ENCODE measurements at regions not wholly inside any gene's neighbourhood (a gene's known extent, or its start where the extent isn't known, plus 50 kb on each side); places are given as distances from the start of the nearest gene placed in this dataset.

DNA sequence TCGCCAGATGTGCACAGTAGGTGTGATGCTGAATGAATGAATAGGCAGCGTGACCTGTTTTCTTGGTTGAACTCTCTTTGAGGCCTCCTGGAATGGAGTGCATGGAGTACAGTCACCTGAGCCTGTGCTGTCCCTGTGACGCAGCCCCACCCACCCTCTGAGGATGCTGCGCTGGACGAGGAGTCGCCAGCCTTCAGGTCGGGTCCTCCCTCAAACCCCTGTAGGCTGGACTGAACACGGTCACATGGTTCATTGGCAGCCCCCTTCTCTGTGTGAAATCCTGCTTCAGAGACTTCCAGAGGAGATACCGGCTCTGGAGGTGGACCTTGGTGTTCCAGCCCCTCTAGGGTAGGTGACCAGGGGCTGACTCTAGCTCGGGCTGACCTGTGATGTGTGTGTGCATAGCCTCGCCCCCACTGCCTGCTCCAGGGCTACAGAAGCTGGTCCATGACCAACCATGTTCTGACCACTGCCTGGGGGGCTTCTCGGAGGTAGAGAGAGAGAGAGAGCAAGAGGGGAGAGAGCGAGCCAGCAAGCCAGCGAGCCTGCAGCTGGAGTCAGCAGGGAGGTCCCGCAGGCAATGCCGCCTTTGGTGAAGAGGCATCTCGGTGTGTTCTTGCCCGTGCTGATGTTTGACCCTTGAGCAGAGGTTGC, 158.0 kb upstream of the RTL1 start:
- 76 to 80% methylated on average over 18 of the region's 18 CpGs for WGBS, 2 donors
- H3K4me1 ChIP-seq (ENCODE audit: control insufficient read depth in 1 of 2, insufficient read depth in 2 of 2, low read length in 2 of 2), result no peaks in the 10 kb centered on the region
- H3K9me3 ChIP-seq (ENCODE audit: control insufficient read depth, low read length), result no peaks in the 10 kb centered on the region
- no peak overlapping the region for H3K27ac ChIP-seq (ENCODE audit: low read depth in 1 of 2, low read length in 2 of 2)
- H3K4me3 ChIP-seq (ENCODE audit: low read length in 2 of 2), result no peak overlapping the region
- ATAC-seq (ENCODE audit: low FRiP score), result no peak
- H3K27me3 ChIP-seq (ENCODE audit: control insufficient read depth in 1 of 2, insufficient read depth in 2 of 2, low read length in 1 of 2), result no peaks in the 10 kb centered on the region
- DNase-seq, result peak; percentile 13 to 53
- intact Hi-C loops (cut with DNase I), result no loop called here
- H3K36me3 ChIP-seq (ENCODE audit: control insufficient read depth in 1 of 2, insufficient read depth in 2 of 2, low read length in 1 of 2), result no peaks in the 10 kb centered on the region

DNA sequence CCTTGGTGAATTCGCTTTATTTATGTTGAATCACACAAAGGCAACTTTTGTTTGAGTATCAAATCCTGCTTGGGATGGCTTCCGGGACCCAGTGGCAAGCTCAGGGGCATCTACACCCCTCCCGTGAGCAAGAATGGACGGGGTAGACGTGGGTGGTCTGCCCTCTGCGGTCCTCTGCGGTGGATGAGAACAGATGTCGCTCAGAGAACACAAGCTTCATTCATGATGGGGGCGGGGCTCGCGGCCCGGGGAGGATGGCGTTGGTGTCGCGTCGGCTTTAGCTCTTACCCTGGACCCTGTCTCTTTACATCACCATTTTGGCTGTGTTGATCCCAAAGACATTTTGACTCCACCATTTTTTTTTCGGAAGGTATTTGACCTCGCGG, 158.5 kb upstream of the RTL1 start:
- Histone ChIP-seq H3K9me3 (ENCODE audit: control insufficient read depth, low read length) (no peaks in the 10 kb centered on the region), H3K36me3 (ENCODE audit: control insufficient read depth in 1 of 2, insufficient read depth in 2 of 2, low read length in 1 of 2) (no peaks in the 10 kb centered on the region), H3K4me3 (ENCODE audit: low read length in 2 of 2) (no peak overlapping the region), H3K4me1 (ENCODE audit: control insufficient read depth in 1 of 2, insufficient read depth in 2 of 2, low read length in 2 of 2) (no peaks in the 10 kb centered on the region), H3K27ac (ENCODE audit: low read depth in 1 of 2, low read length in 2 of 2) (no peak overlapping the region), H3K27me3 (ENCODE audit: control insufficient read depth in 1 of 2, insufficient read depth in 2 of 2, low read length in 1 of 2) (no peaks in the 10 kb centered on the region)
- ATAC-seq (ENCODE audit: low FRiP score) (no peak), DNase-seq (peak; percentile 22 to 63)
- intact Hi-C loops (cut with DNase I), result no loop called here
- WGBS, 2 donors, result 54 to 63% methylated on average over 19 of the region's 19 CpGs

DNA sequence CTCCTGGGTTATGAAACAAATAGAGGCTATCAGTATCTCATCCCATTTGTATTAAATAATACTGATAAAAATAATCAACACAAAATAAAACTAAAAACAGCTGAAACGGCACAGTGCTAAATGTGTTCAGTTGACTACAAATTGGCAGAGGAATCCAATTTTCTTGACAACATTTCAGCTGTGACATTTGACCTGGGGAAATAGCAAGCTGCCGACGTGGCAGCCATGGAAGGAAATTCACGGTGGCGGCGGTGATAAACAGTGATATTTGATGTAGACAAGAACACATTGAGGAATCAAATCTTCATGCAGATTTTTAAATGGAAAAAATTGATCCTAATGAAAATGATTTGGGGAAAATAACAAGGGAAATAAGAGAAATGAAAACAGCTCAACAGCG, 159.1 kb upstream of the RTL1 start:
- DNase-seq, result peak in 1 of 2 donors; percentile 45
- intact Hi-C loops (cut with DNase I), result no loop called here
- 57 to 62% methylated on average over 7 of the region's 7 CpGs for WGBS, 2 donors
- no peaks in the 10 kb centered on the region for H3K27me3 ChIP-seq (ENCODE audit: control insufficient read depth in 1 of 2, insufficient read depth in 2 of 2, low read length in 1 of 2)
- no peaks in the 10 kb centered on the region for H3K9me3 ChIP-seq (ENCODE audit: control insufficient read depth, low read length)
- no peak overlapping the region for H3K27ac ChIP-seq (ENCODE audit: low read depth in 1 of 2, low read length in 2 of 2)
- no peak overlapping the region for H3K4me3 ChIP-seq (ENCODE audit: low read length in 2 of 2)
- no peaks in the 10 kb centered on the region for H3K36me3 ChIP-seq (ENCODE audit: control insufficient read depth in 1 of 2, insufficient read depth in 2 of 2, low read length in 1 of 2)
- no peak for ATAC-seq (ENCODE audit: low FRiP score)
- H3K4me1 ChIP-seq (ENCODE audit: control insufficient read depth in 1 of 2, insufficient read depth in 2 of 2, low read length in 2 of 2), result no peaks in the 10 kb centered on the region

DNA sequence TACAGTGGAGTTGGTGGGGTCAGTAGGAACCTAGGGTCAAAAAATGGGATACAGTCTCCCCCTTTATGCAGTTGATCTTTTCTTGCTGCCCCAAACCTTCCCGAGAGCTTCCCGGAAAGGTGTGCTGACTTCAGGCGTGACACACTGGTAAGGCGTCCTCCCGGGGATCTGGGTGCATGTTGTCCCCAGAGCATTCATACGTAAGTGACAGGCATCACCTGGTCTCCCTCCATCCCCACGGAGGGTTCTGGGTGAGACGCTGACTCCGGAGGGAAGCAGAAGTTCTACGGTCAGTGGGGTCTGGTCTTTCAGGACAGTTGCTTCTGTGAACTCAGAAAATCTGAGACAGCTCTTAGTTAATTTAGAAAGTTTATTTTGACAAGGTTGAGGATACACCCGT, 159.6 kb upstream of the RTL1 start:
- Histone ChIP-seq H3K27ac (ENCODE audit: low read depth in 1 of 2, low read length in 2 of 2) (no peak overlapping the region), H3K4me3 (ENCODE audit: low read length in 2 of 2) (no peak overlapping the region), H3K9me3 (ENCODE audit: control insufficient read depth, low read length) (no peaks in the 10 kb centered on the region), H3K4me1 (ENCODE audit: control insufficient read depth in 1 of 2, insufficient read depth in 2 of 2, low read length in 2 of 2) (no peaks in the 10 kb centered on the region), H3K36me3 (ENCODE audit: control insufficient read depth in 1 of 2, insufficient read depth in 2 of 2, low read length in 1 of 2) (no peaks in the 10 kb centered on the region), H3K27me3 (ENCODE audit: control insufficient read depth in 1 of 2, insufficient read depth in 2 of 2, low read length in 1 of 2) (no peaks in the 10 kb centered on the region)
- WGBS, 2 donors, result 90% methylated on average over 11 of the region's 11 CpGs
- ATAC-seq (ENCODE audit: low FRiP score), result no peak
- intact Hi-C loops (cut with DNase I), result no loop called here
- peak in 1 of 2 donors; percentile 21 for DNase-seq

DNA sequence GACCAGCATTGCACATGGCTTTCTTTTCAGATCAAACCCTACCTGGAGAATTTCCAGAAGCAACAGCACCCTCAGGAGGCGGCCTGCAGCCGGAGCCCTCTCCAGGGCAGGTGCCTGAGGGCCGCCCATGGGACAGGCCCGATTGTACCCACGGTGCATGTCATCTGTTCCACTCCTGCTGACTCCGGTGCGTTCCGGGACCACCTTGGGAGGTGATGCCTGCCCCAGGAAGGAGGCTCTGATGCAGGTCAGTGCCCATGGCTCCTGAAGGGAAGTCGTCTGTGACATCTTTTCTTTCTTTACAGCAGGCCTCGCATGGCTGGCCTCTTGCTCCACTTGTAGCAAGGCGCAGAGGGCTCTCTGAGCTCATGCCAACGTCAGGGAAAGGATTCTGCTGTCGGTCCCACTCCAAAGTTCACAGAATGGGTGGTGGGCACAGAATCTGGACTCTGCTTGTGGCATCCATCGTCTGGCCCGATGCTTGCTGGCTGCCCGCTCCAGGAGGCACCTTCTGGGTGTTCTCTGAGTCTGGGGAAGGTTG, 160.7 kb upstream of the RTL1 start:
- 88 to 90% methylated on average over 16 of the region's 16 CpGs for WGBS, 2 donors
- no peak overlapping the region for H3K4me3 ChIP-seq (ENCODE audit: low read length in 2 of 2)
- DNase-seq, result peak; percentile 26 to 61

DNA sequence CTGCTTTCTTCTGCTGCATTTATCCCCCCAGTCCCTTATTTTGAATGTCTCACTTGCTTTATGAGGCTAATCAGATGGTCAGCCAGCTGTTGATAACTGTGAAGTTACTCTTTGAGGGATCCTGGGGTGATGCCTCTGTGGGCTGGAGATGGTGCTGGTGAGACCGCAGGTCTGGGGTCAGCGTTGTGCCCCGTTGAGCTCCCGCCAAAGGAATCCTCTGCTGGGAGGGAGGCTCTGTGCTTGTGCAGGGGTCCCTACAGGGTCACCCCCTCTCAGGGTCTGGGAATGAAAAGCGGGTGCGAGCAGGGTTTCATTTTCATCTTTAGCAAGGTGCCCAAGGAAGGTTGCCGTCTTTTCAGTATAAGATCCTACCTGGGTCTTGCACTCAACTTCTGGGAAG, 161.2 kb upstream of the RTL1 start:
- 95 to 100% methylated on average over 7 of the region's 7 CpGs for WGBS, 2 donors
- H3K27me3 ChIP-seq (ENCODE audit: control insufficient read depth in 1 of 2, insufficient read depth in 2 of 2, low read length in 1 of 2), result no peaks in the 10 kb centered on the region
- no peaks in the 10 kb centered on the region for H3K9me3 ChIP-seq (ENCODE audit: control insufficient read depth, low read length)
- no peaks in the 10 kb centered on the region for H3K4me1 ChIP-seq (ENCODE audit: control insufficient read depth in 1 of 2, insufficient read depth in 2 of 2, low read length in 2 of 2)
- ATAC-seq (ENCODE audit: low FRiP score) (no peak), DNase-seq (peak; percentile 9 to 21)
- no peaks in the 10 kb centered on the region for H3K36me3 ChIP-seq (ENCODE audit: control insufficient read depth in 1 of 2, insufficient read depth in 2 of 2, low read length in 1 of 2)
- H3K27ac ChIP-seq (ENCODE audit: low read depth in 1 of 2, low read length in 2 of 2), result no peak overlapping the region
- intact Hi-C loops (cut with DNase I), result no loop called here
- no peak overlapping the region for H3K4me3 ChIP-seq (ENCODE audit: low read length in 2 of 2)

More for the DNA sequence above, 160.7 kb upstream of the RTL1 start:
- H3K27ac ChIP-seq (ENCODE audit: low read depth in 1 of 2, low read length in 2 of 2), result no peak overlapping the region
- ATAC-seq (ENCODE audit: low FRiP score), result no peak
- no peaks in the 10 kb centered on the region for H3K27me3 ChIP-seq (ENCODE audit: control insufficient read depth in 1 of 2, insufficient read depth in 2 of 2, low read length in 1 of 2)
- H3K9me3 ChIP-seq (ENCODE audit: control insufficient read depth, low read length), result no peaks in the 10 kb centered on the region
- no peaks in the 10 kb centered on the region for H3K4me1 ChIP-seq (ENCODE audit: control insufficient read depth in 1 of 2, insufficient read depth in 2 of 2, low read length in 2 of 2)
- no peaks in the 10 kb centered on the region for H3K36me3 ChIP-seq (ENCODE audit: control insufficient read depth in 1 of 2, insufficient read depth in 2 of 2, low read length in 1 of 2)
- intact Hi-C loops (cut with DNase I), result no loop called here

DNA sequence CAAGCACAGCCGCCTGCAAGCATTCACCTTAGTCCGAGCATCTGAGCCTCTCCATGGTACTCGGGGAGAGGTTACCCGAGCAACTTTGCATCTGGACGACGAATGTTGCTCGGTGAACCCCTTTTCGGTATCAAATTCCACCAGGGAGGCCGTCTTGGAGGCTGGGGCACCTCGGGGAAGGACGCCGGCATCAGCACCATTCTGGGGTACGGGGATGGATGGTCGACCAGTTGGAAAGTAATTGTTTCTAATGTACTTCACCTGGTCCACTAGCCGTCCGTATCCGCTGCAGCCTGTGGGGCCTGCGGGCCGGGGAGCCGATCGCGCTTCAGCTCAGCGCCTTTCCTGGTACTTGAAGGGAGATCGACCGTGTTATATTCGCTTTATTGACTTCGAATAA, 161.7 kb upstream of the RTL1 start:
- no peak overlapping the region for H3K27ac ChIP-seq (ENCODE audit: low read depth in 1 of 2, low read length in 2 of 2)
- intact Hi-C loops (cut with DNase I), result no loop called here
- DNase-seq (peak; percentile 26 to 46), ATAC-seq (ENCODE audit: low FRiP score) (no peak)
- no peaks in the 10 kb centered on the region for H3K36me3 ChIP-seq (ENCODE audit: control insufficient read depth in 1 of 2, insufficient read depth in 2 of 2, low read length in 1 of 2)
- H3K27me3 ChIP-seq (ENCODE audit: control insufficient read depth in 1 of 2, insufficient read depth in 2 of 2, low read length in 1 of 2), result no peaks in the 10 kb centered on the region
- H3K4me1 ChIP-seq (ENCODE audit: control insufficient read depth in 1 of 2, insufficient read depth in 2 of 2, low read length in 2 of 2), result no peaks in the 10 kb centered on the region
- H3K9me3 ChIP-seq (ENCODE audit: control insufficient read depth, low read length), result no peaks in the 10 kb centered on the region
- no peak overlapping the region for H3K4me3 ChIP-seq (ENCODE audit: low read length in 2 of 2)
- WGBS, 2 donors, result 95% methylated on average over 27 of the region's 27 CpGs

DNA sequence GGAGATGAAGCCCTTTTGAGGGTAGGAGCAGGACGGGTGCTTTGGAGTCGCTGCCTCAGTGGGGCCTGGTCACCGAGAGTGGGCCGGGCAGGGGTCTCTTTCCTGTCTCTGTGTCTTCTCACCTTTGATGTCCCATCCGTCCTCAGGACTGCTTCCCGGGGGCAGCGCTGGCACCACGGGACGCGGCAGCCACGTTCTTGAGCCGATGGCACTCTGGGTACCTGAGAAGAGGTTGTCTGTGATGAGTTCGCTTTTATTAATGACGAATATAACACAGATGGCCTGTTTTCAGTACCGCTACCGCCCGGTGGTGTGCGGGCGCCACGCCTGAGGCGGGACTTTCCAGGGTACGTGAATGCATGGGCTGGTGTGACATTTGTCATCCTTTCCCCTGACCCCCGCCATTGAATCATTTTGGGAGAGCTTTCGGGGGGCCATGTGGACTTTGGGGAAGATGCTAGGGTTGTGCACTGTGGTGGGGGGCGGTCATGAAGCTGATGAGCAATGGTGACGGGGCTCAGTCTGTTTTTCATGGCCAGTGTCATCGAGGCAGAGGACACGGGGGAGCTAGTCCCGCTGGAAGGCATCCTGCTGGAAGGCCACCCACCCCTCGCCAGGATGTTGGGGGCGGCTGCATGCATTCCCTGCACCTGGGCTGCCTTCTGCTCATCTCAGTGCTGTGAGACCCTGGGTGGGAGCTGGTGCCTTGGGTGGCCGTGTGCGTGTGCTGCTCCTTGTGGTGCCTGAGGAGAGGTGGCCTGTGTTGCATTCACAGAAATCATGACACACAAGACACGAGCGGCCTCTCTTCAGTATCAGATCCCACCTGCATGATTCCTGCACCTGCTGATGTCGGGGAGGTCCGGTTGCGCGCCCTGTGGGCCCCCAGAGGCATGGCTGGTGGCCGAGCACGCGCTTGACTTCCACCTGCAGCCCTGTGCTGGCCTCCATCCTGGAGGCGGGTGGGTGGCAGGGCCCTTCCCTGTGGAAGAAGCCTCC, 162.5 kb upstream of the RTL1 start:
- peak; percentile 30 to 55 for DNase-seq
- no peaks in the 10 kb centered on the region for H3K36me3 ChIP-seq (ENCODE audit: control insufficient read depth in 1 of 2, insufficient read depth in 2 of 2, low read length in 1 of 2)
- no peak for ATAC-seq (ENCODE audit: low FRiP score)
- no peak overlapping the region for H3K4me3 ChIP-seq (ENCODE audit: low read length in 2 of 2)
- no peaks in the 10 kb centered on the region for H3K4me1 ChIP-seq (ENCODE audit: control insufficient read depth in 1 of 2, insufficient read depth in 2 of 2, low read length in 2 of 2)
- no peaks in the 10 kb centered on the region for H3K27me3 ChIP-seq (ENCODE audit: control insufficient read depth in 1 of 2, insufficient read depth in 2 of 2, low read length in 1 of 2)
- no peak overlapping the region for H3K27ac ChIP-seq (ENCODE audit: low read depth in 1 of 2, low read length in 2 of 2)
- WGBS, 2 donors, result 94 to 96% methylated on average over 43 of the region's 43 CpGs
- no peaks in the 10 kb centered on the region for H3K9me3 ChIP-seq (ENCODE audit: control insufficient read depth, low read length)
- intact Hi-C loops (cut with DNase I), result no loop called here
